WI38 (cell line): ENCODE measurements at regions not wholly inside any gene's neighbourhood (a gene's known extent, or its start where the extent isn't known, plus 50 kb on each side); places are given as distances from the start of the nearest gene placed in this dataset.

Source experiments
- H3K4me3 ChIP-seq: 2 replicates; pipeline ENCODE4 v1.5.1; 2011; ENCODE audit warnings: low read depth, mild to moderate bottlenecking, control low read depth, low read length
- TF ChIP-seq, protein P1 (sequence below): IDR thresholded peaks from 2 replicates; pipeline ENCODE4 v1.5.1; 2012; ENCODE audit warnings: low read depth, mild to moderate bottlenecking, control low read depth, low read length

- no peak overlapping the region for H3K4me3 ChIP-seq
- TF ChIP-seq, protein P1, sequence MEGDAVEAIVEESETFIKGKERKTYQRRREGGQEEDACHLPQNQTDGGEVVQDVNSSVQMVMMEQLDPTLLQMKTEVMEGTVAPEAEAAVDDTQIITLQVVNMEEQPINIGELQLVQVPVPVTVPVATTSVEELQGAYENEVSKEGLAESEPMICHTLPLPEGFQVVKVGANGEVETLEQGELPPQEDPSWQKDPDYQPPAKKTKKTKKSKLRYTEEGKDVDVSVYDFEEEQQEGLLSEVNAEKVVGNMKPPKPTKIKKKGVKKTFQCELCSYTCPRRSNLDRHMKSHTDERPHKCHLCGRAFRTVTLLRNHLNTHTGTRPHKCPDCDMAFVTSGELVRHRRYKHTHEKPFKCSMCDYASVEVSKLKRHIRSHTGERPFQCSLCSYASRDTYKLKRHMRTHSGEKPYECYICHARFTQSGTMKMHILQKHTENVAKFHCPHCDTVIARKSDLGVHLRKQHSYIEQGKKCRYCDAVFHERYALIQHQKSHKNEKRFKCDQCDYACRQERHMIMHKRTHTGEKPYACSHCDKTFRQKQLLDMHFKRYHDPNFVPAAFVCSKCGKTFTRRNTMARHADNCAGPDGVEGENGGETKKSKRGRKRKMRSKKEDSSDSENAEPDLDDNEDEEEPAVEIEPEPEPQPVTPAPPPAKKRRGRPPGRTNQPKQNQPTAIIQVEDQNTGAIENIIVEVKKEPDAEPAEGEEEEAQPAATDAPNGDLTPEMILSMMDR: no peak
Observed at GRCh38 chr4:176921256-176921655, 128.5 kb upstream of the VEGFC start.

- no peak overlapping the region for H3K4me3 ChIP-seq
- TF ChIP-seq, protein P1: no peak
Observed at GRCh38 chr4:176924238-176924637, 131.5 kb upstream of the VEGFC start.

- TF ChIP-seq, protein P1: no peak
Observed at GRCh38 chr4:176925962-176926361, 133.2 kb upstream of the VEGFC start.

GRCh38 chr4:176927117-176927516, 134.4 kb upstream of the VEGFC start:
- TF ChIP-seq, protein P1: no peak
- no peak overlapping the region for H3K4me3 ChIP-seq

More at GRCh38 chr4:176925962-176926361, 133.2 kb upstream of the VEGFC start:
- no peak overlapping the region for H3K4me3 ChIP-seq

DNA sequence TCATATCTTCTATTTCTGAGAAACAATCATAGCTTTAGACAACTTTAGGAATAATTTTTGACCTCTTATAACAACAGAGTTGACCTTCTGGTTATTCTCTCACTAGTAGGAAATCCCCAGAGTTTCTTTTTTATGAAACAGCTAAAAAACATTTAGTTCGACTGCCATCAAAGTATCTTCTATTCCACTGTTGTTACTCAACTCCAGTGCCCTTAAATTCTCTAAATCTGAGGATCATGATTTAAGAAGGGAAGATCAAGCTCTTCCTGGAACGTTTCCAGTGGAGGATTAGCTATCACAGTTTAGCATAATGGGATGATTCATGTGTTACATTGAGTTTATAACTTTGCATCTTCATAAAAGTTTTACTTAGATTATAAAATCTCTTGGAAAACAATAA, 134.9 kb upstream of the VEGFC start:
- H3K4me3 ChIP-seq: no peak overlapping the region
- TF ChIP-seq, protein P1: no peak

GRCh38 chr4:176939445-176939844, 146.7 kb upstream of the VEGFC start:
- TF ChIP-seq, protein P1: no peak
- H3K4me3 ChIP-seq: no peak overlapping the region

GRCh38 chr4:176945334-176945733, 152.6 kb upstream of the VEGFC start:
- TF ChIP-seq, protein P1: no peak
- H3K4me3 ChIP-seq: no peak overlapping the region
